HepG2 (cell line): ENCODE measurements at regions not wholly inside any gene's neighbourhood (a gene's known extent, or its start where the extent isn't known, plus 50 kb on each side); places are given as distances from the start of the nearest gene placed in this dataset.

Source experiments
- ATAC-seq: fragments of 200-7000 bp; cut with Tn5 transposase; 3 replicates; pipeline ENCODE4 v1.9.1; 2020; ENCODE audit warnings: mild to moderate bottlenecking, moderate library complexity
- BruUV-seq: library from RNA; stranded (reverse); fragments of 400-500 nt; replicated peaks from 2 replicates; lab custom pipeline; 2021; lab: Mats Ljungman, UMichigan
- CTCF ChIA-PET: fragments of 300-600 bp; formaldehyde crosslinking; extraction: SDS; loops from one replicate; lab custom pipeline; 2021; ENCODE audit warnings: low total read pairs, inconsistent platforms, low intra/inter-chr PET ratio; lab: Yijun Ruan, JAX
- POLR2A ChIA-PET: fragments of 350-600 bp; sonication (Branson Sonifier 250); formaldehyde crosslinking; loops from one replicate; lab custom pipeline; 2020; ENCODE audit warnings: antibody characterized with exemption, inconsistent platforms; lab: Yijun Ruan, JAX
- DNase-seq: peaks from one replicate; pipeline ENCODE4 v3.0.0-alpha.2; 2015; ENCODE audit warnings: low spot score
- FAIRE-seq: peaks from 3 replicates; lab custom pipeline; 2011; peaks lifted over from hg19 to GRCh38; lab: Jason Lieb, UNC
- H2AFZ ChIP-seq: one replicate; pipeline ENCODE4 v1.6.1; 2011; ENCODE audit warnings: low read length, inconsistent platforms
- H3K27ac ChIP-seq: fragments of 300-600 bp; 3 replicates; pipeline ENCODE4 v1.8.0; 2011; ENCODE audit warnings: mixed run types, mild to moderate bottlenecking, mixed read lengths, low read length, inconsistent platforms; ENCODE audit not compliant: insufficient read depth; ENCODE audit errors: extremely low read length
- H3K27me3 ChIP-seq, 2 experiments: fragments of 200-600 bp in 1 of 2; 2 replicates in 1 of 2; 3 replicates in 1 of 2; pipeline versions ENCODE4 v1.6.0 to v1.8.0; 2011; ENCODE audit warnings: low read length in 2 of 2, mild to moderate bottlenecking in 2 of 2, moderate library complexity in 2 of 2, inconsistent platforms in 1 of 2; ENCODE audit not compliant: insufficient read depth in 2 of 2, control insufficient read depth in 1 of 2
- H3K36me3 ChIP-seq, 2 experiments: fragments of 200-600 bp in 1 of 2; replicated peaks in 1 of 2; 2 replicates in 1 of 2; 3 replicates in 1 of 2; pipeline versions ENCODE4 v1.5.1 to v1.8.0; 2011; ENCODE audit warnings: low read length in 2 of 2, inconsistent platforms in 1 of 2; ENCODE audit not compliant: insufficient read depth in 2 of 2, control insufficient read depth in 1 of 2
- H3K4me1 ChIP-seq: 2 replicates; pipeline ENCODE4 v1.5.1; 2012; ENCODE audit warnings: low read length, inconsistent platforms; ENCODE audit not compliant: insufficient read depth
- H3K4me2 ChIP-seq: 2 replicates; pipeline ENCODE4 v1.6.0; 2011; ENCODE audit warnings: low read depth, low read length, inconsistent platforms
- H3K4me3 ChIP-seq, 3 experiments: fragments of 200-600 bp in 1 of 3; sonication (generic), shearing (Covaris generic) in 1 of 3; replicated peaks in 1 of 3; 2 replicates each; pipeline ENCODE4 v1.5.1; 2011 to 2016; ENCODE audit warnings: low read length in 3 of 3, inconsistent platforms in 2 of 3, low read depth in 2 of 3, mild to moderate bottlenecking in 2 of 3, control low read depth in 1 of 3, mixed read lengths in 1 of 3; ENCODE audit not compliant: insufficient read depth in 1 of 3
- H3K79me2 ChIP-seq: one replicate; pipeline ENCODE4 v1.6.1; 2011; ENCODE audit warnings: low read length, inconsistent platforms; ENCODE audit not compliant: insufficient read depth
- H3K9ac ChIP-seq: 2 replicates; pipeline ENCODE4 v1.6.0; 2011; ENCODE audit warnings: mild to moderate bottlenecking, low read depth, low read length, inconsistent platforms; ENCODE audit not compliant: insufficient read depth
- H3K9me3 ChIP-seq: 2 replicates; pipeline ENCODE4 v1.5.1; 2012; ENCODE audit warnings: mild to moderate bottlenecking, low read length
- H4K20me1 ChIP-seq: 2 replicates; pipeline ENCODE4 v1.6.0; 2011; ENCODE audit warnings: inconsistent platforms, mild to moderate bottlenecking, low read length, moderate library complexity; ENCODE audit not compliant: insufficient read depth
- ATF7-NPFF ChIP-seq: sonication (generic); formaldehyde crosslinking; IDR thresholded peaks from 2 replicates; pipeline ENCODE4 v1.8.1; 2023; ENCODE audit warnings: mild to moderate bottlenecking, low read depth, missing genetic modification reagents, moderate library complexity
- CHD2 ChIP-seq: IDR thresholded peaks from 2 replicates; pipeline ENCODE4 v1.6.1; 2011; ENCODE audit warnings: low read depth, low read length, improper control_type of control experiment
- MAFK ChIP-seq, 2 experiments: IDR thresholded peaks in 1 of 2; conservative IDR thresholded peaks in 1 of 2; 2 replicates each; pipeline ENCODE4 v1.6.1; 2011; ENCODE audit warnings: improper control_type of control experiment in 2 of 2, low read length in 2 of 2
- ZNF512 ChIP-seq: sonication (generic); formaldehyde crosslinking; IDR thresholded peaks from 2 replicates; pipeline ENCODE4 v1.4.0; 2020; ENCODE audit warnings: mild to moderate bottlenecking, missing genetic modification reagents
- ZNF513 ChIP-seq: sonication (generic); formaldehyde crosslinking; conservative IDR thresholded peaks from 2 replicates; pipeline ENCODE4 v1.5.0; 2020; ENCODE audit warnings: missing genetic modification reagents
- WGBS: methylation state at CpG from one replicate; pipeline ENCODE4 v1.1.6; 2017; ENCODE audit warnings: low lambda C conversion rate; 5-methylcytosine and 5-hydroxymethylcytosine counted together
- in situ Hi-C: cut with HindIII; loops from 2 replicates; pipeline ENCODE4 v1.10.0; 2017; ENCODE audit warnings: low pct_unique_long_range_greater_than_20kb; ENCODE audit not compliant: extremely low pct_ligation_motif_present
- intact Hi-C: fragments of 100-400 bp; cut with micrococcal nuclease; formaldehyde crosslinking; loops from one replicate; pipeline ENCODE4 v1.10.0; 2022; ENCODE audit not compliant: unreplicated experiment

- no peak for ATAC-seq
- ChIA-PET CTCF (no interaction called here), POLR2A (no interaction called here)
- Histone ChIP-seq H3K4me3 (no peak overlapping the region), H2AFZ (no peak overlapping the region), H3K4me1 (no peaks in the 10 kb centered on the region), H3K27me3 (no peaks in the 10 kb centered on the region; a peak in 1 of 5 replicates), H3K9me3 (no peaks in the 10 kb centered on the region), H3K36me3 (no peaks in the 10 kb centered on the region), H3K27ac (no peak overlapping the region), H3K79me2 (no peaks in the 10 kb centered on the region), H4K20me1 (no peaks in the 10 kb centered on the region), H3K4me2 (no peak overlapping the region), H3K9ac (no peak overlapping the region)
- 0% methylated on average over 2 of the region's 2 CpGs for WGBS
- no TSS peak for BruUV-seq
- no peak for DNase-seq
- intact Hi-C loops, result no loop called here
- FAIRE-seq, result no peak
- TF ChIP-seq CHD2 (no peak), ZNF513 (CRISPR knock-in tag) (no peak), ZNF512 (CRISPR knock-in tag) (no peak), ATF7-NPFF (CRISPR knock-in tag) (no peak), MAFK (conservative IDR thresholded peaks at IDR 0.05 in 1 of 2, IDR thresholded peaks at IDR 0.05 in 1 of 2; ENCODE audit: low read length in 2 of 2) (peak in 1 of 2 experiments; percentile 54; a peak in 2 of 4 replicates)
- in situ Hi-C loops, result no loop called here
Observed at GRCh38 chr5:112004867-112005622, 248.1 kb upstream of the NREP start.
